GM19452 (cell line): ENCODE measurements at regions not wholly inside any gene's neighbourhood (a gene's known extent, or its start where the extent isn't known, plus 50 kb on each side); places are given as distances from the start of the nearest gene placed in this dataset.
"Not testable (repeated sequence)": the region's sequence is repeated elsewhere in the genome, so short reads cannot be mapped to it uniquely, and the experiment has no call there.

Experiments
- ATAC-seq: cut with Tn5 transposase; IDR thresholded peaks from one replicate; pipeline ENCODE4 v1.9.1; 2021; ENCODE audit not compliant: unreplicated experiment

- ATAC-seq = no peak
These were observed 145.2 kb downstream of the RAD51AP2 start for GRCh38 chr2:17373041-17373440.

DNA sequence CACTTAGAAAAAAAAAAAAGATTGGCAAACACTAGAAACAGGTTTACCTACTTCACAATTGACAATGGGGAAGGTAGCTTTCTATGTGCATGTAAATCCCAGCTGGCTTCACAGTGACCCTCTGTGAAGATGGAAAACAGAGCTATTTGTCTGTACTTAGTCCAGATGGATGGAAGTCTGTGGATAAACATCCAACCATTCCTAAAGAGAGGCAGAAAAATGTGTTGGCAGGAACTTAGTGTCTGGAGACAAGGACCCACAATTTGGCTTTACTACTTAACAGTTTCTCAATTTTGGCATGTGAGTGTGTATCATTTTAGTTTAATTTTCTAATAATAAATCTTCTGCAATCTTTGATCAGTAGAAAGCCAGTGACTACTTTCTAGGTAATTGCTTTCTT lies 154.4 kb downstream of the RAD51AP2 start:
- no peak for ATAC-seq

DNA sequence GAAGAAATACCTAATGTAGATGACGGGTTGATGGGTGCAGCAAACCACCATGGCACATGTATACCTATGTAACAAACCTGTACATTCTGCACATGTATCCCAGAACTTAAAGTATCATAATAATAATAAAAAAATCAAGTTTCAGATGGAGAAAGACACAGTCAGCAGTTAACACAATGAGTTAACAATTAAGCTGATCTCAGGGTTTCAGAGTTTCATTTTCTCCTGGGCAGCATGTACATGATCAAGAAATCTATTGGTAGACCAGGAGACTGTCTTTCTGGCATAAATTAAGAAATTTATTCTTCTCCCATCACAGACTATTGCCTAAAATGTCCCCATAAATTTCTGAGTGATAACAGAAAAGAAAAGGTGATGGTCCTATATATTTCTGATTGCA lies 155.3 kb downstream of the RAD51AP2 start:
- ATAC-seq = no peak

- peak; percentile 93 for ATAC-seq
These were observed 162.5 kb downstream of the RAD51AP2 start for GRCh38 chr2:17355608-17356329.

GRCh38 chr2:17353263-17353662 lies 165.0 kb downstream of the RAD51AP2 start:
- no peak for ATAC-seq

- ATAC-seq = not testable (repeated sequence)
These were observed 175.5 kb downstream of the RAD51AP2 start for GRCh38 chr2:17342692-17343091.

- ATAC-seq = no peak
These were observed 180.7 kb downstream of the RAD51AP2 start for GRCh38 chr2:17337507-17337906.

- no peak for ATAC-seq
These were observed 181.8 kb downstream of the RAD51AP2 start for GRCh38 chr2:17336458-17336857.

GRCh38 chr2:17334300-17334699 lies 183.9 kb downstream of the RAD51AP2 start:
- no peak for ATAC-seq

GRCh38 chr2:17331636-17332035 lies 186.6 kb downstream of the RAD51AP2 start:
- no peak for ATAC-seq

GRCh38 chr2:17328161-17328560 lies 190.1 kb downstream of the RAD51AP2 start:
- ATAC-seq = no peak

DNA sequence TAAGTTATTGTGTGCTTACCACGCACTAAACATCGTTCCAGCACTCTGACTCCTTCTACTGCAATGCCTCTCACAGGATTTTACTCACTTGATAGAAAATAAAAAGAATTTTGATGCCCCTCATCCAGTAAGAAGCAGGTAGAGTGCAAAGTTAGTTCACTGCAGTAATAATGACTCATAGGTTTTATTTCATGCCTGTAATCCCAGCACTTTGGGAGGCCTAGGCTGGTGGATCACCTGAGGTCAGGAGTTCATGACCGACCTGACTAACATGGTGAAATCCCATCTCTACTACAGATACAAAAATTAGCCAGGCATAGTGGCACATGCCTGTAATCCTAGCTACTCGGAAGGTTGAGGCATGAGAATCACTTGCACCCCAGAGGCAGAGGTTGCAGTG lies 190.6 kb downstream of the RAD51AP2 start:
- no peak for ATAC-seq

DNA sequence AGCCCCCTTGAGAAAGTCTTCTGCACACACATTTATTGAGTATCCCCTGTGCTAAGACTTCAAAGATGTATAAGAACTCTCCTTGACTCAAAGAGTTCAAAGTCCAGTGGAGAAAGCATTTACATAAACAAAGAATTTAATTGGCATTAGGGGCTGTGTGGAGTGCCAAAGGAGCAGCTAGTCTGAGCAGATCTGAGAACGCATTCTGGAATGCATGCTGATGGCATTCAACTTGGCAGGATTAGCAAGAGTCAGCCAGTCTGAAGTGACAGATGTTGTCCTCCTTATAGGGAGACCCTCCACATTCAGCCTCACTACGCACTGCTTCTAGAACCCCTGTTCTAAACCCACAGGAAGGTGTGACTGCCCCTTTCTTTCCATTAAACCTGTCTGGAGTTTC lies 191.5 kb downstream of the RAD51AP2 start:
- no peak for ATAC-seq

DNA sequence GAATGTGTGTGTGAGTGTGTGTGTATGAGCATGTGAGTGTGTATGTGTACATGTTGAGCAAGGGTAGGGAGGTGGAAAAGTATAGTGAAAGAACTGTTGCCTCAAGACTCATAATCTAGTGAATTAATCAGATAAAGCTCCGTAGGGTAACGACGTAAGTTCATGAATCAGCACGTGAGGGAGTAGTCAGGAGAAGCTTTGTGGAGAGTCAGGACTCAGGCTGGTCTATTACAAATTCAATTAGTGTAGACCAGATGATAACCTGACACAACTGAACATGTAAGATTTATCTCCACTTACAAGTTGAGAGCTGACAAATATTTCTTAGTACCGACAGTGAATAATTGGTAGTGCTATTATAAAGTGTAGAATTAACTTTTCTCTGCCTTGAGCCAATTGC lies 194.5 kb downstream of the RAD51AP2 start:
- ATAC-seq = no peak

DNA sequence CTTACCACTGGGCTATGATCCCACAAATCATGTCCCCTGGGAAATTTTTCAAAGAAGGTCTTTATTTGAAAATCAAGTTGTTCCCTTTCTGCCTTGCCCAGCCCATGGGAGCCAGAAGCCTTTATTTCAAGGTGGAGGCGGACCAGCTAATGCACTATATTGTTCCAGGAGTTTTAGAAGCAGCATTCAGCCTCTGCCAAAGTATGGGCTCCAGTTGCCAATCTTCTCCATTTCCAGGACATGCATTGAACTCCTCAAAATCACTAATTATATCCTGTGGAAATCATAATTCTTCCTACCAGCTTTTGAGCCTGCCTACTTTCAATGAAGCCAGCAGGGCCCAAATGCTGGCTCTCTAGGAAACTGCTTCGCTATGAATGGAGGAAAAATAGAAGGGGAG lies 195.8 kb downstream of the RAD51AP2 start:
- no peak for ATAC-seq

DNA sequence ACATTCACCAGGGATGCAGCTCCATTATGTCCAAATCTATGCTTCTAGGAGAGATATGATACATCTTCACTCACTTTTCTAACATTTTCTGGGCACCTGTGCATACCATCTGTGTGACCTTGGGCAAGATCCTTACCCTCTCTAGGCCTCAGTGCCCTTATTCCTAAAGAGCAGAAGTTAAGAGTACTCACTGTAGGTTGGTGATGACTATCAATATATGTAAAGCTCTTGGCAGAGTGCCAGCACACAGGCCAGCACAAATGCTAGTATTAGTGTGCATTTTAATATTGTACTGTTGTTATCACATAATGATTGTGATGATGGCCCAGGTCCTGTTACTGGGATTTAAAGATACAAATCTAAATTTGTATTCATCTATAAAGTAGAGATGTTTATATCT lies 199.2 kb downstream of the RAD51AP2 start:
- no peak for ATAC-seq

- ATAC-seq = no peak
These were observed 200.2 kb downstream of the RAD51AP2 start for GRCh38 chr2:17318013-17318412.

- ATAC-seq = no peak
These were observed 200.7 kb downstream of the RAD51AP2 start for GRCh38 chr2:17317439-17317976.

- no peak for ATAC-seq
These were observed 205.0 kb downstream of the RAD51AP2 start for GRCh38 chr2:17313261-17313660.

DNA sequence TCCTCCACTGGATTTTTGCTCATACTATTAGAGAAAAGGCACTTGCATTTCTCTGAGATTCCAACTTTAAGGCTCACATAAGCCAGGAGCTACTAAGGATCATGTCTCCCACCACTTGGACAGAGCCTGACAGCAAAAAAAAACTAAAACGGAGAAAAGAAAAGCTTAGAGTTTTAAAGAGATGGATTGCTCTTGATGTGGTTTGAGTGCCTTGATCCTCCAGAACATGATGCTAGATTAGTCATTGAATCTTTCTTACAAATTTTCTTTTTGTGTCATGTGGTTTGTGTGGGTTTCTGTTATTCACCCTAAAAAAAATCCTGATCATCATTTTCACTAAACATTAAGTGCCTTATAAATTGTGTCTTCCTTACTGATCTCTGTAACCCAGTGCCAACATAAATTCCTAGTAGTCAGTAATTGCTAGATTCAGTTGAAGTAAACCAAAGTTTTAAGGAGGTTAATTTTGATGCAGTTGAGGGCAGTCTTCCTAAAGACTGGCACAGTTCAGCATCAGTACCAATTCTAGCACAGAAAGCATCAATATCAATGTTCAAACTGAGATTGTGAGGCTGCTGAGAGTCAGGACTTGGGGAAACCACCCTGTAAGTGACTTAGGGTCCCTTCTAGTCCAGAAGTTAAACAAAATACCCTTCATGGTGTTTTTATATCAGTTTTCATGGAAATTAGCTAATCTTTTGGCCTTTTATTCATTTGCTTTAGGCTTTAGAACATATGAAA lies 206.3 kb downstream of the RAD51AP2 start:
- no peak for ATAC-seq

- ATAC-seq = no peak
These were observed 207.1 kb downstream of the RAD51AP2 start for GRCh38 chr2:17311106-17311619.

DNA sequence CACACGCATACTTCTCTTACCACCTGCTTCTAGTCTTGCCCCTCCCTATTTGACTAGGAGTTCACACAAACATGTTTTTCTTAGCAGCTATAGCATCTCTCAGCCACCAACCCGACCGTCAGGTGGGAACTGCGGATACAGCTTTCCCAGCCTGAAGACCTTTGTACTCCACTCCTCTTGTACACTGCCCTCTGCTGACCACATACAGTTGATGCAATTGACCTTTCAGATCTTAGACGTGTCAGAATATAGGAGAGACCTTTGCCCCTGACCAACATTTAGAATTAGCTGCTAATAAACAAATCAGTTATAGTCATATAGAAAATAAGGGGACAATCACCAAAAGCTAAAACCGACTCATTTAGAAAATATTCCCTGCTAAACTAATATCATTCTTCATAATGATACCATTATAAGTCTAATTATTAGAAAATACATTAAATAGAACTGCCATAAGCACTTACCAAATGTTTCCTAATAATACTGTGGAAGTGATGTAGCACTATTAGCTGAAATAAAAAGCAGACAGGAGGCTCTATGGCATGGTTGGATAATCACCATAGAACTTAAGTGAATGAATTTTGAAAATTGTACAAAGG lies 208.4 kb downstream of the RAD51AP2 start:
- ATAC-seq = peak; percentile 67
